OCI-LY3 (cell line): ENCODE measurements at regions not wholly inside any gene's neighbourhood (a gene's known extent, or its start where the extent isn't known, plus 50 kb on each side); places are given as distances from the start of the nearest gene placed in this dataset.

ENCODE experiments used
- EZH2phosphoT487 ChIP-seq: fragments of 200-600 bp; shearing (Covaris generic); IDR thresholded peaks from 2 replicates; pipeline ENCODE4 v1.6.1; 2018; ENCODE audit warnings: antibody characterized with exemption, mixed run types, low read depth
- TF ChIP-seq, protein P1 (sequence below): fragments of 200-600, 300-600 bp; sonication (generic); IDR thresholded peaks from 2 replicates; pipeline ENCODE4 v1.5.1; 2014; ENCODE audit warnings: antibody characterized with exemption, low read length, low read depth

DNA sequence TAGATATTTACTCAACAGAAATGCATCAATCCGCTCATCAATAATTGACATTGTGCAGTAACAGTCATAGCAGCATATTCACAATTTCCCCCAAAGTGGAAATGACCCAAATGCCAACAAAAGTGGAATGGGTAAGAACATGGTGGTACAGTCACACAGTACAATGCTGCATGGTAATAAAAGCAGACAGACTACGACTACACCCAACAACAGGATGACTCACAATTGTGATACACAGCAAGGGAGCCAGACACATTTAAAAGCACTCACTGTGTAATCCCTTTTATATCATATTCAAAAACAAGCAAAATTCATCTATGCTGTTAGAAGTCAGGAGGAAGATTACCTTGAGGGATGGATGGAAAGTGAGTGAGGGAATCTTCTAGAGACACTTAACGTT is 76.5 kb upstream of the NUDT7 start:
- TF ChIP-seq, protein P1, sequence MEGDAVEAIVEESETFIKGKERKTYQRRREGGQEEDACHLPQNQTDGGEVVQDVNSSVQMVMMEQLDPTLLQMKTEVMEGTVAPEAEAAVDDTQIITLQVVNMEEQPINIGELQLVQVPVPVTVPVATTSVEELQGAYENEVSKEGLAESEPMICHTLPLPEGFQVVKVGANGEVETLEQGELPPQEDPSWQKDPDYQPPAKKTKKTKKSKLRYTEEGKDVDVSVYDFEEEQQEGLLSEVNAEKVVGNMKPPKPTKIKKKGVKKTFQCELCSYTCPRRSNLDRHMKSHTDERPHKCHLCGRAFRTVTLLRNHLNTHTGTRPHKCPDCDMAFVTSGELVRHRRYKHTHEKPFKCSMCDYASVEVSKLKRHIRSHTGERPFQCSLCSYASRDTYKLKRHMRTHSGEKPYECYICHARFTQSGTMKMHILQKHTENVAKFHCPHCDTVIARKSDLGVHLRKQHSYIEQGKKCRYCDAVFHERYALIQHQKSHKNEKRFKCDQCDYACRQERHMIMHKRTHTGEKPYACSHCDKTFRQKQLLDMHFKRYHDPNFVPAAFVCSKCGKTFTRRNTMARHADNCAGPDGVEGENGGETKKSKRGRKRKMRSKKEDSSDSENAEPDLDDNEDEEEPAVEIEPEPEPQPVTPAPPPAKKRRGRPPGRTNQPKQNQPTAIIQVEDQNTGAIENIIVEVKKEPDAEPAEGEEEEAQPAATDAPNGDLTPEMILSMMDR, result no peak
- TF ChIP-seq EZH2phosphoT487, result no peak
